Pulmonary artery endothelial cell (primary cell): ENCODE measurements at regions not wholly inside any gene's neighbourhood (a gene's known extent, or its start where the extent isn't known, plus 50 kb on each side); places are given as distances from the start of the nearest gene placed in this dataset.
"Not testable (repeated sequence)": the region's sequence is repeated elsewhere in the genome, so short reads cannot be mapped to it uniquely, and the experiment has no call there.

ENCODE experiments used
- DNase-seq: peaks from one replicate; pipeline ENCODE4 v3.0.0-alpha.2; 2011; ENCODE audit warnings: low read depth, low spot score

DNA sequence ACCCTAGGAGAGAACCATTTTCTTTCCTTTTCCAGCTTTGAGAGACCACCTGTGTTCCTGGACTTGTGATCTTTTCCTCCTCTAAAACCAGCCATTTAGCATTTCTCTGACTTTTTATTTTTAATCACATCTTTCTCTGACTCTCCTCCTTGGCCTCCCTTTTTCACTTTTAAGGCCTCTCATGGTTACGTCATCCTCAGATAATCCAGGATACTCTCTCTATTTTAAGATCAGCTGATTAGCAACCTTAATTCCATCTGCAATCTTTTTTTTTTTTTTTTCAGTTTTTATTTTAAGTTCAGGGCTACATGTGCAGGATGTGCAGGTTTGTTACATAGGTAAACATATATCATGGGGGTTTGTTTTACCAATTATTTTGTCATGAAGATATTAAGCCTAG lies 54.0 kb downstream of the RFPL4B start:
- DNase-seq, result no peak

GRCh38 chr6:112407101-112407590 lies 60.0 kb downstream of the RFPL4B start:
- DNase-seq, result no peak

- DNase-seq, result no peak
Observed at GRCh38 chr6:112408522-112408921, 61.4 kb downstream of the RFPL4B start.

GRCh38 chr6:112409311-112409710 lies 62.2 kb downstream of the RFPL4B start:
- DNase-seq, result no peak

DNA sequence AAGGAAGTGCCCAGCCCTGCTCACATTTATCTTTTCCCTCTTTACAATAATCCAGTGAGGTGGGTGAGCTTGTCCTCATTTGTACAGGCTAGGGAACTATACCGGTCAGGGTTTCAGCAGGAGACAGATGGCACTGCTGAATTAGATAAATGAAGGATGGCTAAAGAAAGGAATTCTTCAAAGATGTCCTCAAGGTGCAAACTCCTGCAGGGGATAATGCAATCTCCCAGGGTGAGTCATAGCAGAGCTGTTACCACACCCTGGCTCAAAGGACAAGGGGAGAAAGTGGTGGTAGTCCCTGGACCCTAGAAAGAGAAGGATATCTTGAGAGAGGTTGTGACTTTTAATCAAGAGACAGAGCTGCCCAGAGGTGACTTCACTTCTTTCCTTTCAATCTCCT lies 66.7 kb downstream of the RFPL4B start:
- no peak for DNase-seq

GRCh38 chr6:112415366-112415765 lies 68.2 kb downstream of the RFPL4B start:
- DNase-seq, result no peak

GRCh38 chr6:112416866-112417265 lies 69.7 kb downstream of the RFPL4B start:
- no peak for DNase-seq

GRCh38 chr6:112427011-112427410 lies 79.9 kb downstream of the RFPL4B start:
- not testable (repeated sequence) for DNase-seq

- no peak for DNase-seq
Observed at GRCh38 chr6:112427499-112427898, 80.4 kb downstream of the RFPL4B start.

DNA sequence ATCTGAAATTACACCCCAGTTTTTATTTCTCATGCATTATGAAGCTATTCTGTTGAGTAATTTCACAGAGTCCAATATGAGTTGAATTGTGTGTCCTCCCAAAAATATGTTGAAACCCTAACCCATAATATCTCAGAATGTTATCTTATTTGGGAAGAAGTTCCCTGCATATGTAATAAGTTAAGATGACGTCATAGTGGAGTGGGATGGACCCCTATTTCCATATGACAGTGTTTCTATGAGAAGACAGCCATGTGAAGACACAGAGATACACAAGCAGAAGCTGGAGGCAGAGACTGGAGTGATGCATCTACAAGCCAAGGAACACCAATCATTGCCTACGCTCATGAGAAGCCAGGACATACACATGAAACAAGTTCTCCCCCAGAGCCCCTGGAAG lies 81.3 kb downstream of the RFPL4B start:
- no peak for DNase-seq

DNA sequence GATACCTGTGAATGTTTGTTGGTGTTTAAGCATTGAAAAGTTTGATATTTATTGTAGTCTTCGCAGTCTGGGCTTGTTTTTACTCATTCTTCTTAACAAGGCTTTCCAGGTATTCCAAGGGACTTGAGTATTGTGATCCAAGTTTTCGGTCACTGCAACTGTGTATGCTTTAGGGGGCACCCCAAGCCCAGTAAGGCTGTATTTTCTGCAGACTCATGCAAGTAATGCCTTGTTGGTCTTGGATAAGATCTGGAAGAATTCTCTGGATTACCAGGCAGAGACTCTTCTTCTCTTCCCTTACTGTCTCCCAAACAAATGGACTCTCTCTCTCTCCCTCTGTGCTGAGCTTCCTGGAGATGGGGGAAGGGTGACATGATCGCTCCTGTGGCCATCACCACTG lies 82.1 kb downstream of the RFPL4B start:
- DNase-seq, result no peak

- no peak for DNase-seq
Observed at GRCh38 chr6:112431803-112432202, 84.7 kb downstream of the RFPL4B start.

DNA sequence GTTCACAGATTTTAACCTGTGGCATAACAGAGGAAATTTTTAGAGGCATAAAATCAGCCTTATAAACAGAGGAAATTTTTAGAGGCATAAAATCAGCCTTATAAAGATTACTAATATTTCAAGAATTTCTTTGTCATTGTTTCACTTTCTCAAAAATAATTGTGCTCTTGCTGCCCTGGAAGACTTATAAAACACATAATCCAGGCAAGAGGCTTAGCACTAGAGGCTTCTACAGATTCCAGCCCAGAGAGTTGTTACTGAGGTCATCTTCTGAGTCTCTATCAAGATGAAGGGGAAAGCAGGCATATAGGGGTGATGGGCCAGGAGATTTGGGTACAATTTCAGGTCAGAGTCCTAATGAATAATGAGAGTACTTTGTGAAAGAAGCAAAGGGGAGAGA lies 85.7 kb downstream of the RFPL4B start:
- DNase-seq, result no peak

DNA sequence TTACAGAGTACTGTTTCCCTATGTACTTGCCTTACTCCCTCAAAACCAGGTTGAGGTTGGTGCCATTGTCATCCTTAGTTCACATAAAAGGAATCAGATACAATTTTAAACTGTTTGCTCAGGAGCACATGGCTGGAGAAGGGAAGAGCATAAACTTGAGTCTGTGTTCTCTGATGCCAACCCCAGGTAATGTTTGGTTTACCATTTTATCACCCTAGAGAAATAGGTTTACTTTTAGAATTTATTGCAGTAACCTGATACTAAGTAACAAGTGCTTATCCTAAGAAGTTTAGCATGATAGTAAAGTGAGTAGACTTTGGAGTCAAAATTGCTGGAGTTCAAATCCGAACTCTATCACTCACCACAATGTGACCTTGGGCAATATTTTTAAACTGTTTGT lies 86.3 kb downstream of the RFPL4B start:
- DNase-seq, result no peak

- DNase-seq, result no peak
Observed at GRCh38 chr6:112434896-112435435, 87.8 kb downstream of the RFPL4B start.

- no peak for DNase-seq
Observed at GRCh38 chr6:112437058-112437457, 89.9 kb downstream of the RFPL4B start.

DNA sequence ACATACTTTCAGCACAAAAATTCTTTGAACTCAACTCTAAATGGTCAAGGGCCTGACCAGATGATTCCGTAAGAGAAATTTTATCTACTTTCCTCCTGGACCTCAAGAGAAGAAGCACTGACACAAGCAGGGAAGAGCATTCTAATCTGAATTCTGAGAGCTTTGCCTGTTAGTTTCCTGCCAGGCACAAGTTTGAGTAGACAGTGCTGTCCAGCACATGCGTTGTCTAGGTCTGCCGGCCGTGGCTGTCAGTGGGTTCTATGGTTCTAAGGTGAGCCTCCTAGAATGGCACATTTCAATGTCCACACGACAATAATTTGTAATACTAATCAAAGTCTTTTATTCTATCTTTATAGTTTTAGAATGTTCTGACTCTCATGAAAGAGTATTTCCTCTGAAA lies 91.9 kb downstream of the RFPL4B start:
- no peak for DNase-seq

- DNase-seq, result no peak
Observed at GRCh38 chr6:112439432-112439831, 92.3 kb downstream of the RFPL4B start.

GRCh38 chr6:112441607-112442006 lies 94.5 kb downstream of the RFPL4B start:
- no peak for DNase-seq

GRCh38 chr6:112443179-112444065 lies 96.3 kb downstream of the RFPL4B start:
- DNase-seq, result no peak

- DNase-seq, result not testable (repeated sequence)
Observed at GRCh38 chr6:112448786-112449185, 101.7 kb downstream of the RFPL4B start.

- DNase-seq, result no peak
Observed at GRCh38 chr6:112450663-112451062, 103.5 kb downstream of the RFPL4B start.

GRCh38 chr6:112457886-112458285 lies 110.8 kb downstream of the RFPL4B start:
- DNase-seq, result no peak
